D721Med (cell line): ENCODE measurements at regions not wholly inside any gene's neighbourhood (a gene's known extent, or its start where the extent isn't known, plus 50 kb on each side); places are given as distances from the start of the nearest gene placed in this dataset.
A peak's percentile ranks its signal among the peaks of the same experiment; 100 is the strongest.

ENCODE experiments used
- DNase-seq: peaks from one replicate; pipeline ENCODE4 v3.0.0; 2011; ENCODE audit warnings: low spot score; ENCODE audit not compliant: insufficient read length
- FAIRE-seq: peaks from 2 replicates; lab custom pipeline; 2011; peaks lifted over from hg19 to GRCh38; lab: Jason Lieb, UNC
- CTCF ChIP-seq: IDR thresholded peaks from 2 replicates; pipeline ENCODE4 v1.5.1; 2012; ENCODE audit warnings: mild to moderate bottlenecking, control low read depth; ENCODE audit not compliant: insufficient read depth; ENCODE audit errors: missing control alignments

- TF ChIP-seq CTCF, result peak; percentile 21
- no peak for DNase-seq
- FAIRE-seq, result no peak
These were observed 115.1 kb upstream of the CACNA1A start for GRCh38 chr19:13621413-13621812.

DNA sequence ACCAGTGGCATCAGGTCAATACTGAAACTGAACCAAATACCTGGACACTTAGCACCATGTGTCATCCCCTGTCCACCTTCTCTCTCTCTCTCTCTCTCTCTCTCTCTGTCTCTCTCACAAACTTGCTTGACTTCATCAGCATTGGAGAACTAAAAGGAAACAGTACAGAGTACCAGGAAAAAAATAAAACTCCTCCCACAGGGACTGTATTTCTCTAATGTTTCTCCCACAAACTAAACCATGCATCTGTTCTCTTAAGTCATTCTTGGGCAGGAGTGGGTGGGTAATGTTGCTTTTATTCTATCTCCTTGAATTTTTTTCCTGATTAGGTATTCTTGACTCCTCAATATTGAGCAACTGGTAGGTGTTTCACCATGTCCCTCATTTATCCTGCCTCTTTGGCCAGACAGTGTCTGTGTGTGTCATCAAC is 112.9 kb upstream of the CACNA1A start:
- DNase-seq (no peak), FAIRE-seq (no peak)
- TF ChIP-seq CTCF, result no peak

GRCh38 chr19:13615890-13616289 is 109.6 kb upstream of the CACNA1A start:
- FAIRE-seq, result no peak
- DNase-seq, result no peak
- TF ChIP-seq CTCF, result no peak

DNA sequence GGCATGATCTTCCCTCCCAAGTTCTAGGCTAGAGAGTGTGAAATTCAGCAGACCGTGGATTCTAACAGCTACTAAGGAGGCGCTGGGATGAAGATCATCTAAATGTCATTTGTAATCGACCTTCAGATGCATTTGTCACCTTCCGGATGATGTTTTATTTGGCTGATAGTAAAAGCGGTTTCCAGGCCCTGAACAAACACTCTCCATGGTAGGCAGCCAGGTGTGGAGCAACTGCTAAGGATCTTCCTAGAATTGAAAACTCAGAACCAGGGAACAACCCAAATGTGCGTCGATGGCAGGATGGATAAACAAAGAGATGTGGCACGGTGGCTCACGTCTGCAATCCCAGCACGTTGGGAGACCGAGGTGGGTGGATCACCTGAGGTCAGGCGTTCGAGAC is 107.2 kb upstream of the CACNA1A start:
- TF ChIP-seq CTCF, result no peak
- DNase-seq, result no peak
- FAIRE-seq, result no peak

DNA sequence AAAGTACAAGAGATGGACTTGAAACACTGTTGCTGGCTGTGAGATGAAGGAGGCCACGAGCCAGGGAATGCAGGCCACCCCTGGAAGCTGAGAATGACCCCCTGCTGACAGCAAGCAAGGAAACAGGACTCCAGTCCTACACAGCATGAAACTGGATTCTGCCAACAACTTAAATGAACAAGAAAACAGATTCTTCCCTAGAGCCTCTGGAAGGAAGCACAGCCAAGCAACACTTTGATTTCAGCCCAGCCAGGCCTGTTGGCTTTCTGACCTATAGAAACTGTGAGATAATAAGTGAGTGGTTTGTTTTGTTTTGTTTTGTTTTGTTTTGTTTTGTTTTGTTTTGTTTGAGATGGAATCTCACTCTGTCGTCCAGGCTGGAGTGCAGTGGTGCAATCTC is 105.3 kb upstream of the CACNA1A start:
- DNase-seq, result no peak
- no peak for FAIRE-seq
- TF ChIP-seq CTCF, result no peak

DNA sequence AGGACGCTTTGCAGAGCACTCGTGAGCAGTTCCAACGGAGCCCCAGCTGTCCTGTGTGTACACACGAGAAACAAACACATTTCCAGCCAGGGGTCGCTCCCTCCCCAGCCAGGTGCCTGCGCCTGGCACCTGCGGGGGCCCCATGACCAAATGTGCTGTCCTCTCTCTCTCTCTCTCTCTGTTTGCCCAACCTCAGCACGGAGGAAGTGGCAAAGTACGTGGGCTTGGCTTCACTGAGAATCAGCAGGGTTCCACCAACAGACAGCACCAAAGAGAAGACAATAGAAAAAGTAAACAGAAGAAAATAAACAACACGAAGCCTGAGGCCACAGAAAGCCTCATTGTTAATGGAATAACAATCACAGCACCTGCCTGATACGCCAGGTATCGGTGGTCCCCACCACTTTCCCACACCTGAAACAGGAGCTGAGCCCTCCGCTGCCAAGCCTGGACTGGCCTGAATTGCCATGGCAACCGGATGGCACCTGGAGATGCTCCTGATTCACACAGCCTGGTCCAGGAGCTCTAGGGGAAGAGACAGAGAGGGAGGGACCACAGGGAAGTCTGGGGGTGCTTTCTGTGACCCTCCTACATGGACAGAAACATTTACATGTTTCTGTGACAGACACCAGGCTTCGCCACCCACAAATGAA is 103.9 kb upstream of the CACNA1A start:
- FAIRE-seq, result no peak
- no peak for DNase-seq

More for the DNA sequence above, 103.9 kb upstream of the CACNA1A start:
- no peak for TF ChIP-seq CTCF
